ENCODE measurements at regions not wholly inside any gene's neighbourhood (a gene's known extent, or its start where the extent isn't known, plus 50 kb on each side); places are given as distances from the start of the nearest gene placed in this dataset.
A peak's percentile ranks its signal among the peaks of the same experiment; 100 is the strongest.

DNA sequence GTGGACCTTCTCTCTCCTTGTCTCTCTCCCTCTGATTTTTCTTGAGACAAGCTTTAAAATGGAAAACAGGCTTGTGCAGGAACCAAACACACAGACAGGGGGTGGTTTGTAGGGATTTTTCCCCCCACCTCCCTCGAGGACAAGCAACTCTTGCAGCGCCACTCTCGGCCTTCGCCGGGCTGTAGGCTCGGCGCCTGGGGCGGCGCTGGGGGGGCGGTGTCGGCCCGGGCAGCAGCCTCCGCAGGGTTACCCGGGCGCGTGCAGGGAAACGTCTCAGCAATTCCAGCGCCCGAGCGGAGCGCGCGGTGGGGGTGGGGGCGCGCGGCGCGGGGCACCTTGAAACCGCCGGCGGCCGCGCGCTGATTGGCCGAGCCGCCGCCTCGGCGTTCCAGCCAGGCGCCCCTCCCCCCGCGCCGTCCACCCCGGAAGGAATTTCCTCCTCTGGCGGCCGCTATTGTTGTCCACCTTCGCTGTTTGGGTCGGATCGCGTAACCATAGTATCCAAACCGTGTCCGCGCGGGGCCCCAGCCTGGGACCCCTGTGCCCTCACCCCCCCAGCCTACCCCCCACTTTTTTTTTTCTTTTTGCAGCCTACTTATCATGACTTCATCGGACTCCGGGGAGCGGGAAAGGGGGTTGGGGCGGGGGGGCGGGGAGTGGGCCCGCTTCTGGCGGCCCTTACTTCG lies 59.8 kb upstream of the ACOT11 start:
- TF ChIP-seq, protein P1, sequence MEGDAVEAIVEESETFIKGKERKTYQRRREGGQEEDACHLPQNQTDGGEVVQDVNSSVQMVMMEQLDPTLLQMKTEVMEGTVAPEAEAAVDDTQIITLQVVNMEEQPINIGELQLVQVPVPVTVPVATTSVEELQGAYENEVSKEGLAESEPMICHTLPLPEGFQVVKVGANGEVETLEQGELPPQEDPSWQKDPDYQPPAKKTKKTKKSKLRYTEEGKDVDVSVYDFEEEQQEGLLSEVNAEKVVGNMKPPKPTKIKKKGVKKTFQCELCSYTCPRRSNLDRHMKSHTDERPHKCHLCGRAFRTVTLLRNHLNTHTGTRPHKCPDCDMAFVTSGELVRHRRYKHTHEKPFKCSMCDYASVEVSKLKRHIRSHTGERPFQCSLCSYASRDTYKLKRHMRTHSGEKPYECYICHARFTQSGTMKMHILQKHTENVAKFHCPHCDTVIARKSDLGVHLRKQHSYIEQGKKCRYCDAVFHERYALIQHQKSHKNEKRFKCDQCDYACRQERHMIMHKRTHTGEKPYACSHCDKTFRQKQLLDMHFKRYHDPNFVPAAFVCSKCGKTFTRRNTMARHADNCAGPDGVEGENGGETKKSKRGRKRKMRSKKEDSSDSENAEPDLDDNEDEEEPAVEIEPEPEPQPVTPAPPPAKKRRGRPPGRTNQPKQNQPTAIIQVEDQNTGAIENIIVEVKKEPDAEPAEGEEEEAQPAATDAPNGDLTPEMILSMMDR (conservative IDR thresholded peaks at IDR 0.05; ENCODE audit: control insufficient read depth, insufficient read depth, low read depth, low read length) = peak; percentile 6
- peak overlapping the region; percentile 61 for H3K4me3 ChIP-seq (ENCODE audit: control insufficient read depth, low read depth, low read length)
- peak; percentile 78 for DNase-seq (ENCODE audit: low read depth)

DNA sequence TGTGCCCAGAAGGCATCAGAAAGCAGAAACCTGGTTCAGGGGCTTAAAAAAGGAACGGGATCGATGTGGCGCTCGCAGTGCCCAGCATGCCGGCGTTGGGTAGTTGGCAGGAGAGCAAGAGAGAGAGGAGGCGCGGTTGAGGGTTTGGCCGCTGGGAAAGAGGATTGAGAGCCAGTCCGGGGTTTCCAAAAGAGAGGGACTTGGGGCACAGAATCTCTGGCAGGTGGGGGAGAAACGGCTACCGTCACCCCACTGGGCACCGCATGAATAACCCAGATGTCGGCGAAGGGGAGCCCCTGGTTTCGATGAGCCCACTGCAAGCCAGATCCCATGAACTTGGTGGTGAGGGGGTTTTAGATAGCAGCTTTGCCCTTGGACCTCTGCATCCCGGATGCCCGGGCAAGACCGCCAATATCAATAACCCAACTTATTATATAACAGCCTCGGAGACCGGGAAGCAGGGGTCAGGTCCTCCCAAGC lies 60.4 kb upstream of the ACOT11 start:
- no peak for DNase-seq (ENCODE audit: low read depth)
- TF ChIP-seq, protein P1 (conservative IDR thresholded peaks at IDR 0.05; ENCODE audit: control insufficient read depth, insufficient read depth, low read depth, low read length) = no peak
- H3K4me3 ChIP-seq (ENCODE audit: control insufficient read depth, low read depth, low read length) = peak overlapping the region; percentile 33

DNA sequence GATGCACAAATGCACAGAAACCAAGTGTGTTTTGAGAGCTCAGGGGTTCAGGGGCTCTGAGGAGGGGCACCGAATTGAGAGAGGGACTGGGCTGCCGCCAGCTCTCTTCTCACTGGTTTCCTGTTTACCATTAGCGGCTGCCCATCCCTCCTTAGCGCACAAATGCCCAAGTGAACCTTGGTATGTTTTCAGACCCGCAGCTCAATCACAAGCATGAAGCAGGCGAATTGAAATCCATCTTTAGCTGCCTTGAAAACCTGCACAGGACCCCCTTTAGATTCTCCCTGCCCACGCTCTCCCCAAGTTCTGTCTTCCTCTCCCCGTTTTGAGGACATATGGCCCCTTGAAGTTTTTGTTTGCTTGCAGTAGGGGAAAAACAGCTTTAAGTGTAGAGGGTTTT lies 61.1 kb upstream of the ACOT11 start:
- TF ChIP-seq, protein P1 (conservative IDR thresholded peaks at IDR 0.05; ENCODE audit: control insufficient read depth, insufficient read depth, low read depth, low read length) = no peak
- no peak overlapping the region for H3K4me3 ChIP-seq (ENCODE audit: control insufficient read depth, low read depth, low read length)

DNA sequence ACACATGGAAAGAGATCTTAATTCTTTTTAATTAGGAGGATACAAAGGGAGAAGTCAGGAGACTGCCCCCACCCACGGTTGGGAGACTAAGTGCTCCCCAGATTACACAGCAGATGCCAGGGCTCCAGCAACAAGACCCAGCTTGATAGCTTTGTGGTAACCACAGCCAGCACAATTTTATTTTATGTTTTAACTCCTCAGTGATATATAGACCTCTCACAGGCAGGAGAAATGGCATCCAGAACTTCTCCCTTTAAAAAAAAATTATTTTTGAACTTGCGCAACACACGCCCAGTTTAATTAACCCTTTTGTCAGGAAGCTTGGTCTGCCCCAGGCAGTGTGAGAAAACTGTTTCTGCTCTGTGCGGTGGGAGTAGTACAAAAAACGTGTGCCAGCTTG lies 62.6 kb upstream of the ACOT11 start:
- TF ChIP-seq, protein P1 (conservative IDR thresholded peaks at IDR 0.05; ENCODE audit: control insufficient read depth, insufficient read depth, low read depth, low read length) = no peak
- no peak for DNase-seq (ENCODE audit: low read depth)
- no peak overlapping the region for H3K4me3 ChIP-seq (ENCODE audit: control insufficient read depth, low read depth, low read length)

More for the DNA sequence above, 61.1 kb upstream of the ACOT11 start:
- DNase-seq (ENCODE audit: low read depth) = no peak

DNA sequence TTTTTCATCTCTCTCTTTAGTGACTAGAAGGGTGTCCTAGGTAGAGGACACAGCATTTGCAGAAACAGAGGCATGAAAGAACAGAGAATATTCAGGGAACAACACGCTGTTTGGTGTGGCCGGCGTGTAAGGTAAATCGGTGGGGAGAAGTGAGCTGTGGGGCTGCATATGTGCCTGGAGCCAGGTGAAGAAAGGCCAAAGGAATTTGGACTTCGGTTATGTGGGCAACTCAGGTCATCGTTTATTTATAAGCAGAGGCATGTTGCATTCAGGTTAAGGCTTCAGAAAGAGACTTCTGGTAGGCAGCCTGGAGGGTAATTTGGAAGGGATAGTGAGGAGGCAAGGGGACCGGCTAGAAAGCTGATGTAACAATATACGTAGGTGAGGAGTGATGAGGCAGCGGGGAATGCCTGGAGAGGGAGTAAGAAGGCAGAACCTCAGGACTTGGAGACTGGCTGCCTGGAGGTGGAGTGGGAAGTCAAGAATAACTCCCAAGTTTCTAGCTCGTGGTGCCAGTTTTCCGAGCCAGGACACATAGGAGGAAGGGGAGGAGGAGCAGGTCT lies 64.1 kb upstream of the ACOT11 start:
- no peak for DNase-seq (ENCODE audit: low read depth)
- no peak overlapping the region for H3K4me3 ChIP-seq (ENCODE audit: control insufficient read depth, low read depth, low read length)
- TF ChIP-seq, protein P1 (conservative IDR thresholded peaks at IDR 0.05; ENCODE audit: control insufficient read depth, insufficient read depth, low read depth, low read length) = no peak

DNA sequence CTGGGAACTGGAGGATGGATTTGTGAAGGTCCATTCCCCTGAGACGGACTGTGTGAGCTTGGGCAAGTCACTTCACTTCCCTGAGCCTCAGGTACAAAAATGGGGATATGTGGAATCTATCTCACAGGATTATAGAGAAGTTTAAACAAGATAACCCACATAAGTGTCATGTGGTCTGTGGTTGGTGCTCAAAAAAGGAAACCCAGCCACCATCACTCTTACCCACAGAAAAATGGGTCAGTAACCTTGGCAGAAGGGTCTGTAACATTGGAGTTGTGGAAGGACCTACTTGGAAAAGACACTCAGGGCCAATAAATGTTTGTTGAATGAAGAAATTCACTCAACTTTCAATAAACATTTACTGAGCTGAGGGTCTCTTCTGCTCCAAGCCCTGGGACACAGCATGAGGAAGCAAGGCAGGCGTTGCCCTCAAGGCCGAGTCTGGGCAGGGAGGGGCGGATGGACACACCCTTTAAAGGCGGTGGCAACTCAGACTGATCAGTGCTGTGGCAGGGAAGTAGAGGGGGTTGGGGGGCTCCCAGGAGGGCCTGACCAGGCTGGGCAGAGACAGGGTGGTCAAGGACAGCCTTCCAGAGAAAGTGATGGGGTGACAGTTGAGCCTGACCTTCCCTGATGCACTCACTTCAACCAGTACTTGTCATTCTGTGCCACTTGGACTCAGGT lies 66.7 kb upstream of the ACOT11 start:
- TF ChIP-seq, protein P1 (conservative IDR thresholded peaks at IDR 0.05; ENCODE audit: control insufficient read depth, insufficient read depth, low read depth, low read length) = no peak
- DNase-seq (ENCODE audit: low read depth) = no peak
- no peak overlapping the region for H3K4me3 ChIP-seq (ENCODE audit: control insufficient read depth, low read depth, low read length)

All from fibroblast of mammary gland (primary cell).